ENCODE measurements at regions not wholly inside any gene's neighbourhood (a gene's known extent, or its start where the extent isn't known, plus 50 kb on each side); places are given as distances from the start of the nearest gene placed in this dataset.

DNA sequence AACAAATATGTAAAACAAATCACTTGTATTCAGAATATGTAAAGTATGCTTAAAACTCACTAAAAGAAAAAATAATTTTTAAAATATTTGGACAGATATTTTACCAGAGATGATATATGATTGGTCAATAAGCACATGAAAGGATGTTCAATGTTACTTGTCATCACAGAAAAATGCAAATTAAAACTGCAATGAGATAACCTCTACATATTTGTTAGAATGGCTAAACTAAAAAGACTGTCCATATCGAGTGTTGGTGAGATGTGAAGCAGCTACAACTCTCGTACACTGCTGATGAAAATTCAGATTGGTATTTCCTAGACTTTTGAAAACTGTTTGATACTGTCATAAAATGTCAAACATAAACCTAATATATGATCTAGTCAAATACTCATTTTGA lies 685.1 kb downstream of the DTWD2 start:
- TF ChIP-seq, protein P1, sequence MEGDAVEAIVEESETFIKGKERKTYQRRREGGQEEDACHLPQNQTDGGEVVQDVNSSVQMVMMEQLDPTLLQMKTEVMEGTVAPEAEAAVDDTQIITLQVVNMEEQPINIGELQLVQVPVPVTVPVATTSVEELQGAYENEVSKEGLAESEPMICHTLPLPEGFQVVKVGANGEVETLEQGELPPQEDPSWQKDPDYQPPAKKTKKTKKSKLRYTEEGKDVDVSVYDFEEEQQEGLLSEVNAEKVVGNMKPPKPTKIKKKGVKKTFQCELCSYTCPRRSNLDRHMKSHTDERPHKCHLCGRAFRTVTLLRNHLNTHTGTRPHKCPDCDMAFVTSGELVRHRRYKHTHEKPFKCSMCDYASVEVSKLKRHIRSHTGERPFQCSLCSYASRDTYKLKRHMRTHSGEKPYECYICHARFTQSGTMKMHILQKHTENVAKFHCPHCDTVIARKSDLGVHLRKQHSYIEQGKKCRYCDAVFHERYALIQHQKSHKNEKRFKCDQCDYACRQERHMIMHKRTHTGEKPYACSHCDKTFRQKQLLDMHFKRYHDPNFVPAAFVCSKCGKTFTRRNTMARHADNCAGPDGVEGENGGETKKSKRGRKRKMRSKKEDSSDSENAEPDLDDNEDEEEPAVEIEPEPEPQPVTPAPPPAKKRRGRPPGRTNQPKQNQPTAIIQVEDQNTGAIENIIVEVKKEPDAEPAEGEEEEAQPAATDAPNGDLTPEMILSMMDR (IDR thresholded peaks at IDR 0.05): no peak
- TF ChIP-seq POLR2A (IDR thresholded peaks at IDR 0.05): no peak
